MCF 10A (cell line): ENCODE measurements at regions not wholly inside any gene's neighbourhood (a gene's known extent, or its start where the extent isn't known, plus 50 kb on each side); places are given as distances from the start of the nearest gene placed in this dataset.

Experiments used
- BruUV-seq: library from RNA; stranded (reverse); fragments of 400-500 nt; replicated peaks from 2 replicates; lab custom pipeline; 2021; lab: Mats Ljungman, UMichigan
- CTCF ChIA-PET: fragments of 300-600 bp; sonication (Branson Sonifier 250); formaldehyde crosslinking; extraction: SDS; loops from one replicate; lab custom pipeline; 2021; ENCODE audit warnings: antibody characterized with exemption, inconsistent platforms; lab: Yijun Ruan, JAX
- POLR2A ChIA-PET: fragments of 300-600, 350-650 bp; sonication (Branson Sonifier 250); formaldehyde crosslinking; extraction: SDS; loops from one replicate; lab custom pipeline; 2020; ENCODE audit warnings: antibody characterized with exemption, inconsistent platforms; lab: Yijun Ruan, JAX
- DNase-seq: peaks from one replicate; pipeline ENCODE4 v3.0.0-alpha.2; 2018; ENCODE audit not compliant: unreplicated experiment
- H3K27ac Mint-ChIP-seq: one replicate; pipeline ENCODE4 v1.8.0; 2022; ENCODE audit warnings: mild to moderate bottlenecking, low read depth, mixed read lengths; ENCODE audit not compliant: unreplicated experiment
- H3K27me3 Mint-ChIP-seq: one replicate; pipeline ENCODE4 v1.8.0; 2022; ENCODE audit warnings: mixed read lengths; ENCODE audit not compliant: insufficient read depth, unreplicated experiment
- H3K36me3 Mint-ChIP-seq: one replicate; pipeline ENCODE4 v1.8.0; 2022; ENCODE audit warnings: mild to moderate bottlenecking, moderate library complexity, mixed read lengths; ENCODE audit not compliant: insufficient read depth, unreplicated experiment
- H3K4me1 Mint-ChIP-seq: one replicate; pipeline ENCODE4 v1.8.0; 2022; ENCODE audit warnings: mixed read lengths; ENCODE audit not compliant: insufficient read depth, unreplicated experiment
- H3K4me3 Mint-ChIP-seq: one replicate; pipeline ENCODE4 v1.8.0; 2022; ENCODE audit warnings: mild to moderate bottlenecking, moderate library complexity, mixed read lengths; ENCODE audit not compliant: unreplicated experiment
- H3K9me3 Mint-ChIP-seq: one replicate; pipeline ENCODE4 v1.8.0; 2022; ENCODE audit warnings: mixed read lengths; ENCODE audit not compliant: unreplicated experiment
- CTCF ChIP-seq: fragments of 200-600 bp; IDR thresholded peaks from one replicate; pipeline ENCODE4 v1.8.0; 2022; ENCODE audit warnings: antibody characterized with exemption, mild to moderate bottlenecking; ENCODE audit not compliant: unreplicated experiment
- intact Hi-C: fragments of 100-400 bp; cut with micrococcal nuclease; formaldehyde crosslinking; loops from 2 replicates; pipeline ENCODE4 v1.14.1; 2022

DNA sequence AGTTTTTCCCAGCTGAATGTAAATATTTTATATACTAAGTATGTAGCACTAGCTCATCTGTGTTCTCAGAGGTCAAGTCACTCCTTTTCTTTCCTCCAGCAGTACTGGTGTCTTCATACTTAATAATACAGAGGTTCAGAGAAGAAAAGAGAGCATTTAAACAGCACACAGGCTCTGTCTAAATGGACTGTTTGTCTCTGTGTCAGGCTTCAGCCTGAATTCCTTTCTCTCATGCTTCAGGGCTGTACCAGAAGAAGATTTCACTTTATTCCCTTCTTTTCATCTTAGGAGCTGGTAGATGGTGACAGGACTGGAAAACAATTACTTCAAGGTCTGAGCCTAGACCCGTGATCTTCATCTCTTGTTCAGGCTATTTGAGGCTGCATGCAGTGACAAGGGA, 51.4 kb upstream of the LYZL2 start:
- Mint-ChIP-seq H3K4me3 (no peak overlapping the region), H3K27ac (no peak overlapping the region), H3K36me3 (no peaks in the 10 kb centered on the region), H3K4me1 (peaks cover 9% of the 10 kb centered on the region), H3K9me3 (peaks cover 7% of the 10 kb centered on the region), H3K27me3 (no peaks in the 10 kb centered on the region)
- intact Hi-C loops = no loop called here
- BruUV-seq = no TSS peak
- POLR2A ChIA-PET = interaction anchor here (1.3 to 1.6 kb wide), 2 partner anchors 9 to 10 kb away, joined by 3 to 6 read pairs; no protein-coding TSS in a partner anchor
- CTCF ChIA-PET = interaction anchor here (1.1 kb wide), 1 partner anchor 10 kb away, joined by 5 read pairs; no protein-coding TSS in a partner anchor
- TF ChIP-seq CTCF = no peak
- no peak for DNase-seq
